Skeletal muscle satellite cell (primary cell): ENCODE measurements at regions not wholly inside any gene's neighbourhood (a gene's known extent, or its start where the extent isn't known, plus 50 kb on each side); places are given as distances from the start of the nearest gene placed in this dataset.

ENCODE experiments used
- H3K27me3 ChIP-seq: 2 replicates; pipeline ENCODE4 v1.7.0; 2013; ENCODE audit warnings: low read length; ENCODE audit not compliant: control insufficient read depth, insufficient read depth
- H3K36me3 ChIP-seq: 2 replicates; pipeline ENCODE4 v1.7.0; 2013; ENCODE audit warnings: mild to moderate bottlenecking, control low read depth, low read length; ENCODE audit not compliant: insufficient read depth
- H3K4me1 ChIP-seq: 2 replicates; pipeline ENCODE4 v1.7.0; 2013; ENCODE audit warnings: low read length; ENCODE audit not compliant: control insufficient read depth, insufficient read depth
- H3K4me2 ChIP-seq: 2 replicates; pipeline ENCODE4 v1.7.0; 2013; ENCODE audit warnings: mild to moderate bottlenecking, low read length
- H3K4me3 ChIP-seq: 2 replicates; pipeline ENCODE4 v1.7.0; 2013; ENCODE audit warnings: low read length
- H3K9ac ChIP-seq: 2 replicates; pipeline ENCODE4 v1.7.0; 2013; ENCODE audit warnings: mild to moderate bottlenecking, low read depth, low read length, moderate library complexity
- H3K9me3 ChIP-seq: replicated peaks from 2 replicates; pipeline ENCODE4 v1.7.0; 2013; ENCODE audit warnings: mild to moderate bottlenecking, control low read depth, low read length

DNA sequence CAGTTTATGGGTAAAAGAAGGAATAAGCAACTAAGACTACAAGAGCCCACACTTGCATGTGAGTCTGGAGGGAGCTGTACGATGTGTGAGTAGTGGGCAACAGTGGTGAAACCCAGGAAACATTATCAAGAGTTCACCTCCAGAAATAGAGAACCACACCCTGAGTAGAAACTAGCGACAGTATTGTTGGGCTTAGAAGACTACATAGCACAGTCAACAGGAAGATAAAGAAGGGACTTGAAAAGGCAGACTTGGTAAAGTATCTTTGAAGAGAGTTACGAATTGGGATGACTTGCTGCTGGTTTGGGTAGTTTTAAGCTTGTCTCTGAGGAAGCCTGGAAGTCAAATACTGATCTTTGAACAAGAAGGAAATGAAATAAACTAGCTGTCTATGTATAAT lies 223.2 kb upstream of the GNAI1 start:
- Histone ChIP-seq H3K4me1 (no peaks in the 10 kb centered on the region), H3K4me2 (no peak overlapping the region), H3K36me3 (no peaks in the 10 kb centered on the region), H3K27me3 (no peaks in the 10 kb centered on the region), H3K9me3 (no peaks in the 10 kb centered on the region), H3K4me3 (no peak overlapping the region), H3K9ac (no peak overlapping the region)

DNA sequence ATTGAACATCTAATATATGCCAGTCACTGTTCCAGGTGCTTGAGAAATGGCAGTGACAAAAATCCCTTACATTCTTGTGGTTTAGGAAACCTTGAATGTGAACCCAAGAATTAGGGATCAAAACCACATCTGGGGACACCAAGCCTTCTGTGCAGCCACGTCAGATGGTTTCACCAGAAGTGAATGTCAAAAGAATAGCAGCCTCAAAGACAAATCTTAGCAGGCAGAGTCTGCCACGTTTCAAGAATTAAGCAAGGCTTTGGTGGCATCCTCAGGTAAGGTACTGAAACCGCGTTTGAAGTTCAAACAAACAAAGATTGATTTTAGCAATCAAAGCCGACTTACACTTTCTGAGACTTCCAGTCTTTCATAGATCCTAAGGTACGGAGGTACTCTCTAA lies 225.5 kb upstream of the GNAI1 start:
- Histone ChIP-seq H3K9me3 (no peaks in the 10 kb centered on the region), H3K36me3 (no peaks in the 10 kb centered on the region), H3K27me3 (no peaks in the 10 kb centered on the region), H3K4me3 (no peak overlapping the region), H3K4me1 (no peaks in the 10 kb centered on the region), H3K4me2 (no peak overlapping the region), H3K9ac (no peak overlapping the region)

DNA sequence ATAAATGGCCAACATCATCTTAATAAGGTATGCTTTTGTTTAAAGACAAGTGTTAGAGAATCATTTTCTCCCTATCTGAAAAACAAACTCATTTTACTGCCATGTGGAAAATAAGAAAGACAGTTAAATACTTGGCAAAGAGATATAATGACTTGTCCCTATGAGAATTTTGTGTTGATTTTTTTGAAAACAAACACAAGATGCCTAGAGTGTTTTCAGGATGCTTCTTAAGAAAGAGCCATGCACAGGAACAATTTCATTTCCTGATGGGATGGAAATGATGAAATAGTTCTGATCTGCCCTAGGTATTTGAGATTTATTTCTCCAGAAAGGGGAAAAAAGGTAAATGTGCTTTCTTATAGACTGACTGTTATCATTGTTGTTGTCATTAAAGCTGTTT lies 237.5 kb upstream of the GNAI1 start:
- Histone ChIP-seq H3K4me3 (no peak overlapping the region), H3K4me2 (no peak overlapping the region), H3K27me3 (no peaks in the 10 kb centered on the region), H3K9ac (no peak overlapping the region), H3K4me1 (no peaks in the 10 kb centered on the region), H3K9me3 (no peaks in the 10 kb centered on the region), H3K36me3 (no peaks in the 10 kb centered on the region)

DNA sequence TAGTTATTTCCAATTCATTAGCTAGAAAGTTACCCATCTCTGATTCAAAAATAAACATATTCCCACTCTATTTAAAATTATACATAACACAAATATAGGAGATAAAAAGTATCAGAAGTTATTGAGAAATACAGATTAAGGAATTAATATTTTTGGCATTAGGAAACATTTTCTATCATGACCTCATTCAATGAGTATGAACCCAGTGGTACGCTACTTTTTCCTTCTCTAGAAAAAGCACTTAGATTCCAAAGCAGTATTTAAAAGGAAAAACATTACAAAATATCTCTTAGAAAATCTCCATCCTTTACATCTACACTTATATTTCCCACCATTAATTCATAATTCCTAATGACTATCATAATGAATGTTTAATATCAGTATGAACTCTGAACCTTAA lies 240.6 kb upstream of the GNAI1 start:
- Histone ChIP-seq H3K4me1 (no peaks in the 10 kb centered on the region), H3K27me3 (no peaks in the 10 kb centered on the region), H3K9ac (no peak overlapping the region), H3K4me2 (no peak overlapping the region), H3K4me3 (no peak overlapping the region), H3K36me3 (no peaks in the 10 kb centered on the region), H3K9me3 (no peaks in the 10 kb centered on the region)

DNA sequence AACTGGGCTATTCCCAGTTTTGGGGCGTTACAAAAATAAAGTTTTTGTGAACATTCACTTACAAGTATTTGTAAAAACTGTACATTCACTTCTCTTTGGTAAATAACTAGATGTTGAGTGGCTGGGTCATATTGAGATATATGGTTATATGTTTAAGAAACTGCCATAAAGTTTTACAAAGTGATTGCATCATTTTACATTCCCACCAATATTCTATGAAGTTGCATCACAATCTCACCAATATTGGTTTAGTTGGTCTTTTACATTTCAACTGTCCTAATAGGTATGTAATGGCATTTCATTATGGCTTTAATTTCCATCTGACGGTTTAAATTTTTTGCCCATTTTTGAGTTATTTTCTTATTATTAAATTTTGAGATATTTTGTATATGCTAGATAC lies 251.7 kb upstream of the GNAI1 start:
- Histone ChIP-seq H3K4me2 (no peak overlapping the region), H3K9me3 (no peaks in the 10 kb centered on the region), H3K4me1 (no peaks in the 10 kb centered on the region), H3K4me3 (no peak overlapping the region), H3K36me3 (no peaks in the 10 kb centered on the region), H3K27me3 (peaks cover 13% of the 10 kb centered on the region), H3K9ac (no peak overlapping the region)

DNA sequence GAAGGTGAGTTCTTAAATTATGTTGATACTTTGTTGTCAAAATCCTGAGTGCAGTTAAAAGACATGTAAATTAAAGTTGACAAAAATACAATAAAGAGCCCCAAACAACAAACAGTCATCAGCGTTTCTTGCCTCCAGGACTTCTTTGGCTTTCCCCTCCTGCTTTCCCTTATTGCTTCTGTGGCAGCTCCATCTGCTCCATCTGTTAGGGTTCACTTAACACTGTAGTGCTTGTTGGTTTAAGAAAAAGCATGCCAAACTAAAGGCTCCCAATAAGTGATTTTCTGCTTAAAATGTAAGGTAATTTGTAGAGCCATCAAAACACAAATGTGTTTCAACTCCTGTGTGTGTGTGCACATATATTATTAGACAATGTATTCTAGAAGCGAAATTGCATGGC lies 254.3 kb upstream of the GNAI1 start:
- Histone ChIP-seq H3K27me3 (peaks cover 13% of the 10 kb centered on the region), H3K36me3 (no peaks in the 10 kb centered on the region), H3K9me3 (no peaks in the 10 kb centered on the region), H3K4me3 (no peak overlapping the region), H3K9ac (no peak overlapping the region), H3K4me2 (no peak overlapping the region), H3K4me1 (peaks cover 8% of the 10 kb centered on the region)

DNA sequence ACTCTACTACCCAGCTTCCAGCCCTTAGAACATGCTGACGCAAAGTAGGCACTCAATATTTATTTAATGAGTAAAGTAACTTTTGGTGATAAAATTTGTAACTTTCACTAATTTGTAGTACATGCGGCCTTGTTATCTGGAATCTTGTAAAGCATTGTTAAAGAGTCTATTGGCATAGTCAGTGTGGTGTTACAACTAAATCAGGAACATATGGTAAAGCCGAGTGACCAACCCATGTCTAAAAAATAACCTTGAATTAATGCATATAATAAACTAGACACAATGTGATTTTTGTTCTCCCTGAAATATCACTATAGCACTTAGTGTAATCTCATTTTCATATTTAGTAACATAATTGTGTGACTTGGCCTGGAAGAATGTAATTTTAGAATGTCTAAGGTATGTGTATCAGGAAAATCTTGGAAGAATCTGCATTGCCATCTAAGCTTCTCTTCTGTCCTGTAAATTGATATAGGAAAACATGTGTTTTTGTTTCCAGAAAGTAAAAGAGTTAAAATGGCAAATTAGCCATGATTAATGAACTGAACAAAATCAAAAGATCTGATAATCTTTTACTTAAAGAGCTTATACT lies 256.7 kb upstream of the GNAI1 start:
- Histone ChIP-seq H3K9ac (no peak overlapping the region), H3K9me3 (no peaks in the 10 kb centered on the region), H3K4me1 (peaks cover 8% of the 10 kb centered on the region), H3K4me2 (no peak overlapping the region), H3K4me3 (no peak overlapping the region), H3K36me3 (no peaks in the 10 kb centered on the region), H3K27me3 (peaks cover 13% of the 10 kb centered on the region)

DNA sequence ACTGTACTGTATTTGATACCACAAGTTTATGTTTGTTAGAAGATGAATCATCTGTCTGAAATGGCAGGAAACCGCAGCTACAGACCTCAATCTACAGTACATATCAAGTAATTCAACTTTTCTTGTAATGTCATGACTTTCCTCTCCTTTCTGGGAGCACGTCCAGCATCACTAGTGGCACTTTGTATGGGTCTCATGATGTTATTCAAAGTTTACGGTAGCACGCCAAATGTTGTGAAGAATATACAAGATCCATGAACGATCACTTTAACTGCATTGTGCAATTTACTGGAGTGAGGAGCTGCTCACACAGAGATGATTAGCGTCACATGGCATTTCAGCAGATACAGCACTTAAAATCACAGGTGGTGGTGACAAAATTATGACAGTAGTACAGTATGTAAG lies 257.8 kb upstream of the GNAI1 start:
- H3K9me3 ChIP-seq = no peaks in the 10 kb centered on the region

DNA sequence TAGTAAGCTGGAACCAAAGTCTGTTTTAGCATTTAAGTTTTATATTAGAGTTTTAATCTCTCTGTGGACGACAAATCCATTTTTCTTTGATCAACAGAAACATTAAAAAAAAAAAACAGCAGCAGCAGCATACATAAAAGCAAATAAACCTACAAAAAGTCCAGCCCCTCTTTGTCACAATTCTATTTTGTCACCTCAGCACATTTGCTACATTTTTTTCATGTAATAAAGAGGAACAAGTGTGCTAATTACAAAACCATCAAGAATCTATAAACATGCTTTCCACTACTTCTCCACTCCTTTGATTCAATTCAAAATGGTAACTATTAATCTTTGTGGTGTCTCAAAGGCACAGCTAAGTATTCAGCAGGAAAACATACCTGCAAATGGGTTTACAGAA lies 259.8 kb upstream of the GNAI1 start:
- H3K4me2 ChIP-seq = no peak overlapping the region
- no peak overlapping the region for H3K9ac ChIP-seq
- H3K36me3 ChIP-seq = no peaks in the 10 kb centered on the region
- H3K4me3 ChIP-seq = no peak overlapping the region
- H3K27me3 ChIP-seq = no peaks in the 10 kb centered on the region
- peaks cover 8% of the 10 kb centered on the region for H3K4me1 ChIP-seq
- no peaks in the 10 kb centered on the region for H3K9me3 ChIP-seq

More for the DNA sequence above, 257.8 kb upstream of the GNAI1 start:
- Histone ChIP-seq H3K9ac (no peak overlapping the region), H3K4me3 (no peak overlapping the region), H3K4me2 (peak overlapping the region; percentile 22), H3K4me1 (peaks cover 8% of the 10 kb centered on the region), H3K27me3 (peaks cover 13% of the 10 kb centered on the region), H3K36me3 (no peaks in the 10 kb centered on the region)

DNA sequence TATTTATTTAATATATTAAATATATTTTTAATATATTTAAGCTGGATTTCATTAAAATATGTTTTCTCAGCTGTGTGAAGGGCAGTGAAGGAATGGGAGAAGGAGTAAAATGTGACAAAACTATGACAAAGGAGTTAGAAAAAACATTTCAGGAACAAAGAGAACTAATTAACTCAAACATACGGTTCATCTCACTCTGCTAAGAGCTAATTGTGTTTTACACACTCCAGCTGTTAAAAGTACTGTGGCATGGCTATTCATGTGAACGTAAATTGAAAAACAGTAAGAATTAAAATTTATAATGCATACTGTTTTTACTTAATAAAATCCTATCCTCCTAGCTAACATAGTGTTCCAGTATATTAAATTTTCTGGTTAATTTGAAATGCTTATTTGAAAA lies 262.5 kb upstream of the GNAI1 start:
- H3K9me3 ChIP-seq = no peaks in the 10 kb centered on the region
- peaks cover 8% of the 10 kb centered on the region for H3K4me1 ChIP-seq
- no peak overlapping the region for H3K9ac ChIP-seq
- H3K4me3 ChIP-seq = no peak overlapping the region
- H3K4me2 ChIP-seq = no peak overlapping the region
- no peaks in the 10 kb centered on the region for H3K36me3 ChIP-seq
- no peaks in the 10 kb centered on the region for H3K27me3 ChIP-seq

DNA sequence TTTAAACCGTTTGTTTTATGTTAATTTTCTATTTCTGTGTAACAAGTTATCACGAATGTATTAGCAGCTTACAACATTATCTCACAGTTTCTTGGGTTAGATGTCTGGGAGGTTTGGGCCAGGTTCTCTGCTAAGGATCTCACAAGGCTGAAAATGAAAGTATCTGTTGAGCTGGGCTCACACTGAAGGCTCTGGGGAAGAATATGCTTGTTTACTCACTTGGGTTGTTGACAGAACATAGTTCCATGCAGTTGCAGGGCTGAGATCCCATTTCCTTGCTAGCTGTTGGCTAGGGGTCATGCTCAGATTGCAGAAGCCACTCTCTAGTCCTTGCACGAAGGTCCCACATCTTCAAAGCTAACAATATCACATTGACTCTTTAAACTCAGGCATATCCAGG lies 266.6 kb upstream of the GNAI1 start:
- Histone ChIP-seq H3K27me3 (no peaks in the 10 kb centered on the region), H3K9ac (no peak overlapping the region), H3K4me1 (no peaks in the 10 kb centered on the region), H3K9me3 (no peaks in the 10 kb centered on the region), H3K36me3 (no peaks in the 10 kb centered on the region), H3K4me3 (no peak overlapping the region), H3K4me2 (no peak overlapping the region)

DNA sequence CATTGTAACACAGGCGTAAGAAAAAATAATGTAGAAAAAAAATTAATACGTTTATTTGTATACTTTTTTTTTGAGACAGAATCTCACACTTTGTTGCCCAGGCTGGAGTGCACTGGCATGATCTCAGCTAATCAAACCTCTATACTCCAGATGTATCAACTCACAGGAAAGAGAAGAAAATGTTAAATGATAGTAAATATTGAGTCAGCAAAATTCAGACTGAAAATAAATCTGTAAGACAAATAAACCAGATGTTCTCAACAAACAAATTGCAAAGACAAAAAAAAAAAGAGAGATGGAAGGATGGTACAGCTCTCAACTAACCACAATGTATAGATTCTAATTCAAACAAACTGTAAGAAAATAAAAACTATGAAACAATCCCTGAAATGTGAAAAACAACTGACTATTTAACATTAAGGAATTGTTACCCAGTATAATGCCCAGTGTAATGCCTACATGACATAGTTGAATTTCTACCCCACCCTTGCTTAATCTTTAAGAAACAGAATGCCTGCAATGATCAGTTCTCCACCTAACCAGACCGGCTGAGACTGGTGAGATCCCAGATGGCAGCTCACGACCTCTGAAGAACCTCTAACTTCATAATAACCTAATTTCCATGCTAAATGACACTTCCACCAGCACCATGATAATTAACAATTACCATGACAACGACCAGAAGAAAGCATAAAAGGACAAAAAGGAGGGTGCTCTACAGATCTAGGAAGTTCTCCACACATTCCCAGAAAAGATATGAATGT lies 272.0 kb upstream of the GNAI1 start:
- no peaks in the 10 kb centered on the region for H3K9me3 ChIP-seq
- H3K9ac ChIP-seq = no peak overlapping the region
- H3K27me3 ChIP-seq = no peaks in the 10 kb centered on the region
- H3K4me1 ChIP-seq = no peaks in the 10 kb centered on the region
- H3K4me2 ChIP-seq = no peak overlapping the region
- no peak overlapping the region for H3K4me3 ChIP-seq
- no peaks in the 10 kb centered on the region for H3K36me3 ChIP-seq
